Liver (tissue), 3 donors: ENCODE measurements at regions not wholly inside any gene's neighbourhood (a gene's known extent, or its start where the extent isn't known, plus 50 kb on each side); places are given as distances from the start of the nearest gene placed in this dataset.

Source experiments
- CTCF ChIP-seq: fragments of 150-350 bp; IDR thresholded peaks from 2 replicates; pipeline ENCODE4 v1.5.1; 2017; ENCODE audit warnings: improper control_type of control experiment, low read depth, low read length; ENCODE audit not compliant: missing input control
- HNF4A ChIP-seq, 2 donors: conservative IDR thresholded peaks; 2 replicates each; pipeline ENCODE4 v1.6.1; 2016; ENCODE audit warnings: antibody characterized with exemption in 2 of 2, mild to moderate bottlenecking in 2 of 2
- RAD21 ChIP-seq, 2 donors: IDR thresholded peaks; 2 replicates each; pipeline ENCODE4 v1.6.1; 2016; ENCODE audit warnings: antibody characterized with exemption in 2 of 2, mild to moderate bottlenecking in 2 of 2
- TAF1 ChIP-seq: conservative IDR thresholded peaks from 2 replicates; pipeline ENCODE4 v1.6.1; 2016; ENCODE audit warnings: antibody characterized with exemption, mild to moderate bottlenecking
- TF ChIP-seq, protein P1 (sequence below): IDR thresholded peaks from 2 replicates; pipeline ENCODE4 v1.6.1; 2016; ENCODE audit warnings: antibody characterized with exemption
- donor health status: healthy.
- donor health status: healthy.

DNA sequence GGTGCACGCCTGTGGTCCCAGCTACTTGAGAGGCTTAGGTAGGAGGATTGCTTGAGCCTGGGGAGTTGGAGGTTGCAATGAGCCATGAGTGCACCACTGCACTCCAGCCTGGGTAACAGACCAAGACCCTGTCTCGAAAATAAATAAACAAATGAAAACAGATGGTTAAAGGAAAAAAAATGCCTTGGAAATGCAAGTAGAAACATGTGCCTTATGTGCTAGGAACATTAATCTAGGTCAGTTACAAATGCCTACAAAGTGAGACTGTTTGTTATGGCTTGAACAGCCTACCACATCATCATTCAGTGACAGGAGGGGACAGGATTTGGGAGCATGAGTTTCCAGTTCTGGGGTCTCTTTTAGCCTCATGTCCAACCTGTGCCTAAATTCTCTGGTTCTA lies 52.4 kb upstream of the BCAT1 start:
- TF ChIP-seq CTCF (no peak), TAF1 (no peak), HNF4A (conservative IDR thresholded peaks at IDR 0.05) (no peak), RAD21 (IDR thresholded peaks at IDR 0.05) (no peak)
- TF ChIP-seq, protein P1, sequence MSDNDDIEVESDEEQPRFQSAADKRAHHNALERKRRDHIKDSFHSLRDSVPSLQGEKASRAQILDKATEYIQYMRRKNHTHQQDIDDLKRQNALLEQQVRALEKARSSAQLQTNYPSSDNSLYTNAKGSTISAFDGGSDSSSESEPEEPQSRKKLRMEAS: no peak
